Esophagus squamous epithelium (tissue), 4 donors: ENCODE measurements at regions not wholly inside any gene's neighbourhood (a gene's known extent, or its start where the extent isn't known, plus 50 kb on each side); places are given as distances from the start of the nearest gene placed in this dataset.

Experiments
- CTCF ChIP-seq, 6 experiments: fragments of 450-650 bp in 4 of 6; fragments of 200-600 bp in 2 of 6; sonication (generic) in 2 of 6; IDR thresholded peaks; one replicate each; pipeline ENCODE4 v1.5.1; 2016 to 2019; ENCODE audit warnings: antibody characterized with exemption in 6 of 6, mild to moderate bottlenecking in 4 of 6, moderate library complexity in 4 of 6
- POLR2A ChIP-seq, 4 donors: fragments of 450-650 bp; IDR thresholded peaks; one replicate each; pipeline ENCODE4 v1.6.1; 2017; ENCODE audit warnings: antibody characterized with exemption in 4 of 4, mild to moderate bottlenecking in 4 of 4, moderate library complexity in 3 of 4

GRCh38 chr18:46372670-46373069 lies 268.5 kb downstream of the HAUS1 start:
- no peak for TF ChIP-seq CTCF (IDR thresholded peaks at IDR 0.05)
- no peak for TF ChIP-seq POLR2A (IDR thresholded peaks at IDR 0.05)
